DMS53 (cell line): ENCODE measurements at regions not wholly inside any gene's neighbourhood (a gene's known extent, or its start where the extent isn't known, plus 50 kb on each side); places are given as distances from the start of the nearest gene placed in this dataset.

Source experiments
- DNase-seq: peaks from one replicate; lab custom pipeline; 2025; lab: John Stamatoyannopoulos, UW

- no peak for DNase-seq
Measured at GRCh38 chr3:40995271-40995670, 204.0 kb upstream of the CTNNB1 start.

GRCh38 chr3:40996382-40996781 lies 202.9 kb upstream of the CTNNB1 start:
- no peak for DNase-seq

- DNase-seq, result no peak
Measured at GRCh38 chr3:40996827-40997710, 202.2 kb upstream of the CTNNB1 start.

- DNase-seq, result no peak
Measured at GRCh38 chr3:40997711-40998519, 201.4 kb upstream of the CTNNB1 start.

- no peak for DNase-seq
Measured at GRCh38 chr3:40999682-41000081, 199.6 kb upstream of the CTNNB1 start.

GRCh38 chr3:41000471-41000870 lies 198.8 kb upstream of the CTNNB1 start:
- DNase-seq, result no peak

- peak; percentile 81 for DNase-seq
Measured at GRCh38 chr3:41001556-41001955, 197.7 kb upstream of the CTNNB1 start.

GRCh38 chr3:41002104-41002503 lies 197.2 kb upstream of the CTNNB1 start:
- DNase-seq, result peak; percentile 78

- DNase-seq, result no peak
Measured at GRCh38 chr3:41007399-41007798, 191.9 kb upstream of the CTNNB1 start.

- DNase-seq, result no peak
Measured at GRCh38 chr3:41011854-41012253, 187.5 kb upstream of the CTNNB1 start.

GRCh38 chr3:41018855-41019254 lies 180.4 kb upstream of the CTNNB1 start:
- DNase-seq, result no peak

GRCh38 chr3:41024031-41024836 lies 175.1 kb upstream of the CTNNB1 start:
- DNase-seq, result no peak

- DNase-seq, result peak; percentile 38
Measured at GRCh38 chr3:41026394-41027177, 172.7 kb upstream of the CTNNB1 start.

GRCh38 chr3:41029356-41029755 lies 169.9 kb upstream of the CTNNB1 start:
- no peak for DNase-seq

- DNase-seq, result no peak
Measured at GRCh38 chr3:41030220-41030619, 169.1 kb upstream of the CTNNB1 start.

- no peak for DNase-seq
Measured at GRCh38 chr3:41031401-41031800, 167.9 kb upstream of the CTNNB1 start.

GRCh38 chr3:41033956-41034519 lies 165.3 kb upstream of the CTNNB1 start:
- peak; percentile 1 for DNase-seq

GRCh38 chr3:41035456-41036022 lies 163.8 kb upstream of the CTNNB1 start:
- DNase-seq, result no peak

- DNase-seq, result no peak
Measured at GRCh38 chr3:41037651-41038334, 161.5 kb upstream of the CTNNB1 start.

GRCh38 chr3:41040256-41040655 lies 159.0 kb upstream of the CTNNB1 start:
- DNase-seq, result no peak
